ENCODE measurements at regions not wholly inside any gene's neighbourhood (a gene's known extent, or its start where the extent isn't known, plus 50 kb on each side); places are given as distances from the start of the nearest gene placed in this dataset.

DNA sequence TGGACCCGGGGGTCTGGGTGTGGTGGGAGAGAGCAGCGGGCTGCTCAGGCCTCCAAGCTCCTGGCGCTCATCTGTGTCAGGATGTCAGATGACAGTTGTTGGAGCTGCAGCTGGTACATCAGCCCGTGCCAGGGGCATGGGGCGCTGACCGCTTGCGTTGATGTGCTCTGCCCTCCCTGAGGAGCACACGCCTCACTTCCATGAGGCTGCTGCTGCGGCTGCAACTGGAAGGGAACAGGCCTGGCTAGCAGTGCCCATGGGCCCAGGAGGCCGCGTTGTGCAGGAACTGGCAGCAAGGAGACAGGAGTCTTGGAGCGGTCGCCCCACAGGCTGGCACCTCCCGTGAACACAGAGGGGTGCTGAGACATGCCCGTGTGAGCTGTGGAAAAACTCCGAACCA lies 361.3 kb upstream of the MKI67 start:
- FAIRE-seq (no peak), DNase-seq (ENCODE audit: insufficient read length, low spot score) (no peak)

DNA sequence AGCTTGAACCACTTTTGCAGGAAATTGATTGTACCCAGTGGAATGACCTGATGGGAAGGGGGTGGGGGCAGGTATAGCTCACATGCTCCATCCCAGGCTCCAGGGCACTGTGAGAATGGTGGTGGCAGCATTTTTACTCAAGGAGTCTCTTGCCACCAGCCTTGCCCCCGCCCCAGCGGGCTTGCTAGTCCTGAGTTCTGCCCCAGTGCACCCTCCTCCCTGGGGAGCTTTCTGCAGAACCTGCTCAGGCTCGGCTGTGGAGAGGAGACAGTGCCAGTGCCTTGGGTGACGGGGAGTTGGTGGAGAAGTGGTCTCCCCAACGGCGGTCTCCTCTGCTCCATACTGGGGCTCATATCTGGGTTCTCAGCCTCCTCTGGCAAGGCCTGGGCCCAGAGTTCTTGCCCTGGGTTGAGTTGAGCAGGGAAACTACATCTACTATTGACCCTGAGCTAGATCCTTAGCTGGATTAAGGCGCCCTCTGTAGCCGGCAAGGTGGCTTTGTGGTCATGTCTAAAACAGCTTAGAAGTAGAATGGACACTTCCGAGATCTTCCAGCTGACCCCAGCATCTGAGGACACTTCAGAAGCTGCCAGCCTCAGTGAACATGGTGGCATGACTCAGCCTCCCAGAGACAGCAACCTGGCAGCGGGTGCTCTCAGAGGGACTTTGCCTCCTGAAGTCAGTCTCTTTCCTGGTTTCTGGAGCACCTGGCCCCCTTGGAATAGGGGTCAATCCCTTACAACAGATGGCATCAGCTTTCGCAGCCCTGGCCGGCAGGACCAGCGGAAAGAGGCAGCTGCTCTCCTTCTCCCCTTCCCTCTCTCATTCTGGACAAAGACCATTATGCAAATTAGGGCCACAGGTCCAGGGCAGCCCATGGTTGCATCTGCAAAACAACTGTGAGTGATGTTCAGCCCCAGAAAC lies 363.4 kb upstream of the MKI67 start:
- TF ChIP-seq TAF1 (IDR thresholded peaks at IDR 0.05; ENCODE audit: low read depth, low read length): no peak
- no peak for TF ChIP-seq POLR2A (IDR thresholded peaks at IDR 0.05; ENCODE audit: low read depth, low read length)
- no peak for TF ChIP-seq POU2F2 (IDR thresholded peaks at IDR 0.05; ENCODE audit: low read depth, low read length)
- TF ChIP-seq POLR2AphosphoS5 (IDR thresholded peaks at IDR 0.05; ENCODE audit: low read depth, low read length): no peak
- no peak for TF ChIP-seq PAX5 (IDR thresholded peaks at IDR 0.05; ENCODE audit: insufficient read depth, low read length, severe bottlenecking)
- no peak for TF ChIP-seq SPI1 (IDR thresholded peaks at IDR 0.05; ENCODE audit: low read depth, low read length)
- FAIRE-seq (no peak), DNase-seq (ENCODE audit: insufficient read length, low spot score) (no peak)

More for the DNA sequence above, 361.3 kb upstream of the MKI67 start:
- TF ChIP-seq SPI1 (IDR thresholded peaks at IDR 0.05; ENCODE audit: low read depth, low read length): no peak
- no peak for TF ChIP-seq POU2F2 (IDR thresholded peaks at IDR 0.05; ENCODE audit: low read depth, low read length)
- no peak for TF ChIP-seq POLR2A (IDR thresholded peaks at IDR 0.05; ENCODE audit: low read depth, low read length)
- TF ChIP-seq TAF1 (IDR thresholded peaks at IDR 0.05; ENCODE audit: low read depth, low read length): no peak
- TF ChIP-seq PAX5 (IDR thresholded peaks at IDR 0.05; ENCODE audit: insufficient read depth, low read length, severe bottlenecking): no peak
- TF ChIP-seq POLR2AphosphoS5 (IDR thresholded peaks at IDR 0.05; ENCODE audit: low read depth, low read length): no peak

DNA sequence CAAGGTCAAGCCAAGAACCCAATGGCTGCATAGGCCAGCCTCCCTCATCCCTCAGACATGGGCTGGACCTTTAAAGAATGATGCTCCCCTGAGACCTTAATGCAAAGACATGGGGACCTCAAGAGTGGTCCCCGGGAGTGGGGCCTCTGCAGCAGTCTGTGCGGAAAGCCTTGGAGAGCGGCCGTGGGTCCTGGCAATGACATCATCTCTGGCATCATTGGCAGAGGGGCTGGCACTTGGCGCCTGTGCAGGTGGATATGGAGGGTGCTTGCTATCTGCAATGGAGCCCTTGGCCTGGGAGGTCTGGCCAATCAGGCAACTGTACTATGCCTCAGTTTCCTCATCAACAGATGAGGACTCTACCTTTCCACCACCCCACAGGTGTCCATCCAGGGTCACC lies 365.5 kb upstream of the MKI67 start:
- FAIRE-seq (no peak), DNase-seq (ENCODE audit: insufficient read length, low spot score) (no peak)
- TF ChIP-seq POLR2AphosphoS5 (IDR thresholded peaks at IDR 0.05; ENCODE audit: low read depth, low read length): no peak
- no peak for TF ChIP-seq SPI1 (IDR thresholded peaks at IDR 0.05; ENCODE audit: low read depth, low read length)
- no peak for TF ChIP-seq POLR2A (IDR thresholded peaks at IDR 0.05; ENCODE audit: low read depth, low read length)
- no peak for TF ChIP-seq POU2F2 (IDR thresholded peaks at IDR 0.05; ENCODE audit: low read depth, low read length)
- no peak for TF ChIP-seq TAF1 (IDR thresholded peaks at IDR 0.05; ENCODE audit: low read depth, low read length)
- no peak for TF ChIP-seq PAX5 (IDR thresholded peaks at IDR 0.05; ENCODE audit: insufficient read depth, low read length, severe bottlenecking)

DNA sequence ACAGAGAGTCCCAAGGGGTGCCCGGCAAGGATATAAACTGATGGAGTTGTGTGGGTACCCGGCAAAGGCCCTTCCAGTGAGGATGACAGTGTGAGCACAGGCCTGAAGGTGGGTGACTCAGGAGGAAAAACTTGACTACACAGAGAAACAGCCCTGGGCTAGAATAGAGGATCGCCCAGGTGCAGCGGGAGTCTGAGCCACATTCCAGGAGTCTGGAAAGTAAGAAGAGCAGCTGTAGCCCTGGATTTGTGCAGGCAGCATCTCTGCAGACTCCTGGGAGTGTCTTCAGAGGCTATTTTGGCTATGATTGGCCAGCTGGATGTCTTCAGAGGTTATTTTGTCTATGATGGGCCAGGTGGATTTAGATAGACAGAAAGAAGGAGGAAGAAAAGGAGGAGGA lies 367.6 kb upstream of the MKI67 start:
- TF ChIP-seq TAF1 (IDR thresholded peaks at IDR 0.05; ENCODE audit: low read depth, low read length): no peak
- TF ChIP-seq SPI1 (IDR thresholded peaks at IDR 0.05; ENCODE audit: low read depth, low read length): no peak
- no peak for TF ChIP-seq POU2F2 (IDR thresholded peaks at IDR 0.05; ENCODE audit: low read depth, low read length)
- no peak for TF ChIP-seq POLR2AphosphoS5 (IDR thresholded peaks at IDR 0.05; ENCODE audit: low read depth, low read length)
- TF ChIP-seq PAX5 (IDR thresholded peaks at IDR 0.05; ENCODE audit: insufficient read depth, low read length, severe bottlenecking): no peak
- FAIRE-seq: no peak
- DNase-seq (ENCODE audit: insufficient read length, low spot score): no peak

DNA sequence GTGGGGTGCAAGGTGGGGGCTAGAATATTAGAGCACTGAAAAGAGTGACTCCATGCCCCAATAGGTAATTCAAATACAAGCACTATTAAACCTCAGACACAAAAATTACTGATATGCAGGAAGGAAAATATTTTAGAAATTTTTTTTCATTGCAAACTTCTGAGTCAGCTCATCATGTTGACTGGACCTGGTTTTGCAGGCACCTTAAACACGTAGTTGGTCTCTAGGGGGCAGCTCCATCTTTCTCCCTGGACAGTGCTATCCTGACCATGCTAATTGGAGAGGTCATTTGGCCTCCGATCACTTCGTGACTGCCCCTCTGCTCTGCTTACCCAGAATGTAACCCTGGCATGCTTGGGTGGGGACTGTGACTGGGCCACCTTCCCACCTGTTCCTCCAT lies 368.4 kb upstream of the MKI67 start:
- TF ChIP-seq POLR2A (IDR thresholded peaks at IDR 0.05; ENCODE audit: low read depth, low read length): no peak
- TF ChIP-seq POLR2AphosphoS5 (IDR thresholded peaks at IDR 0.05; ENCODE audit: low read depth, low read length): no peak
- TF ChIP-seq TAF1 (IDR thresholded peaks at IDR 0.05; ENCODE audit: low read depth, low read length): no peak
- TF ChIP-seq PAX5 (IDR thresholded peaks at IDR 0.05; ENCODE audit: insufficient read depth, low read length, severe bottlenecking): no peak
- no peak for TF ChIP-seq POU2F2 (IDR thresholded peaks at IDR 0.05; ENCODE audit: low read depth, low read length)
- no peak for TF ChIP-seq SPI1 (IDR thresholded peaks at IDR 0.05; ENCODE audit: low read depth, low read length)
- FAIRE-seq: no peak
- DNase-seq (ENCODE audit: insufficient read length, low spot score): no peak

DNA sequence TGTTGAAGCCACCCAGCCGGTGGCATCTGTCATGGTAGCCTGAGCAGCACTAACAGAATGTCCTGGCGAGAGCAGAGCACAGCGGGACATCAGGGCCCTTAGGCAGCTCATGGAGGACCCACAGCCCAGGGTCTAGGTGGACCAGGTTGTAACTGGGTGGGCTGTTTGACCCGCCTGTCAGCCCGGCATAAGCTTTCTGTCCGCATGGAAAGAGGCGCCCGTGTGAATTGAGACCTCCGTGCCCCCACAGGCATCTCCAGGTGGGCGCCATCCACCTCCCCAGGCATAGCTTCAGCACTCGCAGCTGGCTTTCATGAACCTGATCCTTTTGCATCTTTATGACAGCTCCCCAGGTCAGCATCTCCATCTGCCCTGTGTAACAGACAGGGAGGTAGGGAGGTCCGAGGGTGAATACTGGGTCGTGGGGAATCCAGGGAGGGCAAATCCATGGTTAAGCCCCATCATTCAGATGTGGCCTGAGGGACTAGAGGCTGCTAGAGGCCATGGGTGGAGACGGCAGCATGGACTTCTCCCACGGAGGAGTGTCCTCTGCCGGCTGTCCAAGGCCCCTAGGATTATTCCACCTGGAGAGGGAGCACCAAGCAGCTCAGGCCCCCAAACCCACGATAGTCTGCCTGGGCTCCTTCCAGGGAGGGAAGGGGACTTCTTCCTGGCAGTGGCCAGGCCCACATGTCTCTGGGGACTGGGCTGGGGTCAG lies 371.6 kb upstream of the MKI67 start:
- TF ChIP-seq SPI1 (IDR thresholded peaks at IDR 0.05; ENCODE audit: low read depth, low read length) (no peak), POLR2AphosphoS5 (IDR thresholded peaks at IDR 0.05; ENCODE audit: low read depth, low read length) (no peak), TAF1 (IDR thresholded peaks at IDR 0.05; ENCODE audit: low read depth, low read length) (no peak), PAX5 (IDR thresholded peaks at IDR 0.05; ENCODE audit: insufficient read depth, low read length, severe bottlenecking) (no peak), POLR2A (IDR thresholded peaks at IDR 0.05; ENCODE audit: low read depth, low read length) (no peak), POU2F2 (IDR thresholded peaks at IDR 0.05; ENCODE audit: low read depth, low read length) (no peak)
- DNase-seq (ENCODE audit: insufficient read length, low spot score) (no peak), FAIRE-seq (no peak)

DNA sequence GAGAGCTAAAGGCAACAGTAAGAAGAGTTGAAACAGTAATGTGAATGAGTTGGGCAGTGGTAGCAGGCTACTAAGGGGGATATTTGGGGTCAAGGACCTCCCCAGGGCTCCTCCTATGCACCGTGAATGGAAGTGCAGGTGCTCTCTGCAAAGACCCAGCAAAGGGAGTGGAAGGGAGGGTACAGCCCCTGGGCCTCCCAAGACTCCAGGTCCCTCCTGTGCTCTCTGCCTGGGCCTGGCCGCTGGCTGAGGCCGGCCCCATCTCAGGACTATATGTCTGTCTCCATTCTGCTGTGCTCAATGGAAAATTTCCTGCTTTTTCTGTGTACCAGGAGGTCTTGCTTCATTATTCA lies 372.1 kb upstream of the MKI67 start:
- DNase-seq (ENCODE audit: insufficient read length, low spot score) (no peak), FAIRE-seq (no peak)
- no peak for TF ChIP-seq POLR2A (IDR thresholded peaks at IDR 0.05; ENCODE audit: low read depth, low read length)
- TF ChIP-seq POLR2AphosphoS5 (IDR thresholded peaks at IDR 0.05; ENCODE audit: low read depth, low read length): no peak
- TF ChIP-seq SPI1 (IDR thresholded peaks at IDR 0.05; ENCODE audit: low read depth, low read length): no peak
- TF ChIP-seq POU2F2 (IDR thresholded peaks at IDR 0.05; ENCODE audit: low read depth, low read length): no peak
- TF ChIP-seq PAX5 (IDR thresholded peaks at IDR 0.05; ENCODE audit: insufficient read depth, low read length, severe bottlenecking): no peak
- no peak for TF ChIP-seq TAF1 (IDR thresholded peaks at IDR 0.05; ENCODE audit: low read depth, low read length)

DNA sequence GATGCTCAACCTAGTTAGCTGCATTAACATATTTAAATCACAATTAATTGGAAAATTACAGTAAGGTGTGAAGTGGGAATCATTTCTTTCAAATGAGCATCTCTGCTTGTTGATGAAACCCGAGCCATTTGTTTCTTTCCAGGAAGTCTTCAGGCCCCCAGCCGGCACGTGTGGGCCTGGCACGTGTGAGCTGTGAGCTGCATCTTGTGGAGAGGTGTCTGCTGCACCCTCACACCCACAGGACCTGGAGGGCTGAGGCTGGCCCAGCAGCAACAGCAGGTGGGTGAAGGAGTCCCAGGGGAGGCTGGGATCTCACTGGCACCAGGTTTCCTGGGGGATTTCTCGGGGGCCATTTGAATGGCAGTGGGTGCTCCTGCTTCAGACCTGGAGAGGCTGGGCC lies 372.5 kb upstream of the MKI67 start:
- FAIRE-seq (no peak), DNase-seq (ENCODE audit: insufficient read length, low spot score) (no peak)
- TF ChIP-seq POLR2AphosphoS5 (IDR thresholded peaks at IDR 0.05; ENCODE audit: low read depth, low read length) (no peak), PAX5 (IDR thresholded peaks at IDR 0.05; ENCODE audit: insufficient read depth, low read length, severe bottlenecking) (no peak), POU2F2 (IDR thresholded peaks at IDR 0.05; ENCODE audit: low read depth, low read length) (no peak), POLR2A (IDR thresholded peaks at IDR 0.05; ENCODE audit: low read depth, low read length) (no peak), TAF1 (IDR thresholded peaks at IDR 0.05; ENCODE audit: low read depth, low read length) (no peak), SPI1 (IDR thresholded peaks at IDR 0.05; ENCODE audit: low read depth, low read length) (no peak)

DNA sequence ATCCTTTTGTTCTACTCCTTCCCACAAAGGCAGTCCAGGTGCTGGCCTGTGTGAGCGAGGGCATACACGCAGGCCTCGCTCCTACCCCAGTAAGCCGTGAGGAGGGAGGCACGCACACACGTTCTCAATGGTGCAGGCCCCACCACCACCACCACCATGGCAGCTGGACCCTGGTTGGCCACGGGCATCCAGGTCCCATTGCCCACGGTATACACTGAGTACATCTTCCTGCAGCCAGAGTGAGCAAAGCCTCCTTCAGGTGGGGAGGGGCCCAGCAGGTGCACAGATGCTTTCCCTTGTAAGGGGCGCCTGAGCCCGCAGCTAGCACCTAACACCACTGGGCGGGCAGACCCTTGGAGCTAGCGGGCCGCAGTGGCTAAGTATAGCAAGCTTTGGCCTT lies 373.3 kb upstream of the MKI67 start:
- DNase-seq (ENCODE audit: insufficient read length, low spot score): no peak
- FAIRE-seq: no peak
- TF ChIP-seq PAX5 (IDR thresholded peaks at IDR 0.05; ENCODE audit: insufficient read depth, low read length, severe bottlenecking): no peak

Measured in GM12891 (cell line).